HL-60 (cell line): ENCODE measurements at regions not wholly inside any gene's neighbourhood (a gene's known extent, or its start where the extent isn't known, plus 50 kb on each side); places are given as distances from the start of the nearest gene placed in this dataset.
"Not testable (repeated sequence)": the region's sequence is repeated elsewhere in the genome, so short reads cannot be mapped to it uniquely, and the experiment has no call there.

Experiments
- CTCF ChIP-seq: IDR thresholded peaks from one replicate; pipeline ENCODE4 v1.5.1; 2011; ENCODE audit warnings: low read length, control low read depth, inconsistent platforms; ENCODE audit not compliant: insufficient read depth
- GABPA ChIP-seq: IDR thresholded peaks from 2 replicates; pipeline ENCODE4 v1.6.1; 2012; ENCODE audit warnings: low read depth
- POLR2AphosphoS5 ChIP-seq: IDR thresholded peaks from 2 replicates; pipeline ENCODE4 v1.6.1; 2012; ENCODE audit warnings: low read depth
- REST ChIP-seq: IDR thresholded peaks from 2 replicates; pipeline ENCODE4 v1.6.1; 2012; ENCODE audit warnings: low read depth; ENCODE audit not compliant: insufficient replicate concordance

- not testable (repeated sequence) for TF ChIP-seq REST, CTCF, POLR2AphosphoS5, GABPA
Measured at GRCh38 chr20:29875321-29876083, 1382.0 kb upstream of the DEFB115 start.
